HepG2 (cell line): ENCODE measurements at regions not wholly inside any gene's neighbourhood (a gene's known extent, or its start where the extent isn't known, plus 50 kb on each side); places are given as distances from the start of the nearest gene placed in this dataset.

Experiments used
- ATAC-seq: fragments of 200-7000 bp; cut with Tn5 transposase; 3 replicates; pipeline ENCODE4 v1.9.1; 2020; ENCODE audit warnings: mild to moderate bottlenecking, moderate library complexity
- BruUV-seq: library from RNA; stranded (reverse); fragments of 400-500 nt; replicated peaks from 2 replicates; lab custom pipeline; 2021; lab: Mats Ljungman, UMichigan
- CTCF ChIA-PET: fragments of 300-600 bp; formaldehyde crosslinking; extraction: SDS; loops from one replicate; lab custom pipeline; 2021; ENCODE audit warnings: low total read pairs, inconsistent platforms, low intra/inter-chr PET ratio; lab: Yijun Ruan, JAX
- POLR2A ChIA-PET: fragments of 350-600 bp; sonication (Branson Sonifier 250); formaldehyde crosslinking; loops from one replicate; lab custom pipeline; 2020; ENCODE audit warnings: antibody characterized with exemption, inconsistent platforms; lab: Yijun Ruan, JAX
- DNase-seq: peaks from one replicate; pipeline ENCODE4 v3.0.0-alpha.2; 2015; ENCODE audit warnings: low spot score
- FAIRE-seq: peaks from 3 replicates; lab custom pipeline; 2011; peaks lifted over from hg19 to GRCh38; lab: Jason Lieb, UNC
- H2AFZ ChIP-seq: one replicate; pipeline ENCODE4 v1.6.1; 2011; ENCODE audit warnings: low read length, inconsistent platforms
- H3K27ac ChIP-seq: fragments of 300-600 bp; 3 replicates; pipeline ENCODE4 v1.8.0; 2011; ENCODE audit warnings: mixed run types, mild to moderate bottlenecking, mixed read lengths, low read length, inconsistent platforms; ENCODE audit not compliant: insufficient read depth; ENCODE audit errors: extremely low read length
- H3K27me3 ChIP-seq, 2 experiments: fragments of 200-600 bp in 1 of 2; 2 replicates in 1 of 2; 3 replicates in 1 of 2; pipeline versions ENCODE4 v1.6.0 to v1.8.0; 2011; ENCODE audit warnings: low read length in 2 of 2, mild to moderate bottlenecking in 2 of 2, moderate library complexity in 2 of 2, inconsistent platforms in 1 of 2; ENCODE audit not compliant: insufficient read depth in 2 of 2, control insufficient read depth in 1 of 2
- H3K36me3 ChIP-seq, 2 experiments: fragments of 200-600 bp in 1 of 2; replicated peaks in 1 of 2; 2 replicates in 1 of 2; 3 replicates in 1 of 2; pipeline versions ENCODE4 v1.5.1 to v1.8.0; 2011; ENCODE audit warnings: low read length in 2 of 2, inconsistent platforms in 1 of 2; ENCODE audit not compliant: insufficient read depth in 2 of 2, control insufficient read depth in 1 of 2
- H3K4me1 ChIP-seq: 2 replicates; pipeline ENCODE4 v1.5.1; 2012; ENCODE audit warnings: low read length, inconsistent platforms; ENCODE audit not compliant: insufficient read depth
- H3K4me2 ChIP-seq: 2 replicates; pipeline ENCODE4 v1.6.0; 2011; ENCODE audit warnings: low read depth, low read length, inconsistent platforms
- H3K4me3 ChIP-seq, 3 experiments: fragments of 200-600 bp in 1 of 3; sonication (generic), shearing (Covaris generic) in 1 of 3; replicated peaks in 1 of 3; 2 replicates each; pipeline ENCODE4 v1.5.1; 2011 to 2016; ENCODE audit warnings: low read length in 3 of 3, inconsistent platforms in 2 of 3, low read depth in 2 of 3, mild to moderate bottlenecking in 2 of 3, control low read depth in 1 of 3, mixed read lengths in 1 of 3; ENCODE audit not compliant: insufficient read depth in 1 of 3
- H3K79me2 ChIP-seq: one replicate; pipeline ENCODE4 v1.6.1; 2011; ENCODE audit warnings: low read length, inconsistent platforms; ENCODE audit not compliant: insufficient read depth
- H3K9ac ChIP-seq: 2 replicates; pipeline ENCODE4 v1.6.0; 2011; ENCODE audit warnings: mild to moderate bottlenecking, low read depth, low read length, inconsistent platforms; ENCODE audit not compliant: insufficient read depth
- H3K9me3 ChIP-seq: 2 replicates; pipeline ENCODE4 v1.5.1; 2012; ENCODE audit warnings: mild to moderate bottlenecking, low read length
- H4K20me1 ChIP-seq: 2 replicates; pipeline ENCODE4 v1.6.0; 2011; ENCODE audit warnings: inconsistent platforms, mild to moderate bottlenecking, low read length, moderate library complexity; ENCODE audit not compliant: insufficient read depth
- DRAP1 ChIP-seq: IDR thresholded peaks from 2 replicates; pipeline ENCODE4 v1.6.1; 2016; ENCODE audit warnings: missing genetic modification reagents, missing compliant biosample characterization
- MNT ChIP-seq: fragments of 450-650 bp; IDR thresholded peaks from 2 replicates; pipeline ENCODE4 v1.6.1; 2016
- SP2 ChIP-seq: sonication (generic); formaldehyde crosslinking; IDR thresholded peaks from 2 replicates; pipeline ENCODE4 v1.5.1; 2020; ENCODE audit warnings: mild to moderate bottlenecking, missing genetic modification reagents
- ZNF124 ChIP-seq: sonication (generic); formaldehyde crosslinking; IDR thresholded peaks from 2 replicates; pipeline ENCODE4 v1.4.0; 2020; ENCODE audit warnings: missing genetic modification reagents
- WGBS: methylation state at CpG from one replicate; pipeline ENCODE4 v1.1.6; 2017; ENCODE audit warnings: low lambda C conversion rate; 5-methylcytosine and 5-hydroxymethylcytosine counted together
- in situ Hi-C: cut with HindIII; loops from 2 replicates; pipeline ENCODE4 v1.10.0; 2017; ENCODE audit warnings: low pct_unique_long_range_greater_than_20kb; ENCODE audit not compliant: extremely low pct_ligation_motif_present
- intact Hi-C: fragments of 100-400 bp; cut with micrococcal nuclease; formaldehyde crosslinking; loops from one replicate; pipeline ENCODE4 v1.10.0; 2022; ENCODE audit not compliant: unreplicated experiment
- TF ChIP-seq, protein P1 (sequence below): sonication (generic); formaldehyde crosslinking; IDR thresholded peaks from 2 replicates; pipeline ENCODE4 v1.9.0; 2021; ENCODE audit warnings: mild to moderate bottlenecking, missing genetic modification reagents

- TF ChIP-seq, protein P1, sequence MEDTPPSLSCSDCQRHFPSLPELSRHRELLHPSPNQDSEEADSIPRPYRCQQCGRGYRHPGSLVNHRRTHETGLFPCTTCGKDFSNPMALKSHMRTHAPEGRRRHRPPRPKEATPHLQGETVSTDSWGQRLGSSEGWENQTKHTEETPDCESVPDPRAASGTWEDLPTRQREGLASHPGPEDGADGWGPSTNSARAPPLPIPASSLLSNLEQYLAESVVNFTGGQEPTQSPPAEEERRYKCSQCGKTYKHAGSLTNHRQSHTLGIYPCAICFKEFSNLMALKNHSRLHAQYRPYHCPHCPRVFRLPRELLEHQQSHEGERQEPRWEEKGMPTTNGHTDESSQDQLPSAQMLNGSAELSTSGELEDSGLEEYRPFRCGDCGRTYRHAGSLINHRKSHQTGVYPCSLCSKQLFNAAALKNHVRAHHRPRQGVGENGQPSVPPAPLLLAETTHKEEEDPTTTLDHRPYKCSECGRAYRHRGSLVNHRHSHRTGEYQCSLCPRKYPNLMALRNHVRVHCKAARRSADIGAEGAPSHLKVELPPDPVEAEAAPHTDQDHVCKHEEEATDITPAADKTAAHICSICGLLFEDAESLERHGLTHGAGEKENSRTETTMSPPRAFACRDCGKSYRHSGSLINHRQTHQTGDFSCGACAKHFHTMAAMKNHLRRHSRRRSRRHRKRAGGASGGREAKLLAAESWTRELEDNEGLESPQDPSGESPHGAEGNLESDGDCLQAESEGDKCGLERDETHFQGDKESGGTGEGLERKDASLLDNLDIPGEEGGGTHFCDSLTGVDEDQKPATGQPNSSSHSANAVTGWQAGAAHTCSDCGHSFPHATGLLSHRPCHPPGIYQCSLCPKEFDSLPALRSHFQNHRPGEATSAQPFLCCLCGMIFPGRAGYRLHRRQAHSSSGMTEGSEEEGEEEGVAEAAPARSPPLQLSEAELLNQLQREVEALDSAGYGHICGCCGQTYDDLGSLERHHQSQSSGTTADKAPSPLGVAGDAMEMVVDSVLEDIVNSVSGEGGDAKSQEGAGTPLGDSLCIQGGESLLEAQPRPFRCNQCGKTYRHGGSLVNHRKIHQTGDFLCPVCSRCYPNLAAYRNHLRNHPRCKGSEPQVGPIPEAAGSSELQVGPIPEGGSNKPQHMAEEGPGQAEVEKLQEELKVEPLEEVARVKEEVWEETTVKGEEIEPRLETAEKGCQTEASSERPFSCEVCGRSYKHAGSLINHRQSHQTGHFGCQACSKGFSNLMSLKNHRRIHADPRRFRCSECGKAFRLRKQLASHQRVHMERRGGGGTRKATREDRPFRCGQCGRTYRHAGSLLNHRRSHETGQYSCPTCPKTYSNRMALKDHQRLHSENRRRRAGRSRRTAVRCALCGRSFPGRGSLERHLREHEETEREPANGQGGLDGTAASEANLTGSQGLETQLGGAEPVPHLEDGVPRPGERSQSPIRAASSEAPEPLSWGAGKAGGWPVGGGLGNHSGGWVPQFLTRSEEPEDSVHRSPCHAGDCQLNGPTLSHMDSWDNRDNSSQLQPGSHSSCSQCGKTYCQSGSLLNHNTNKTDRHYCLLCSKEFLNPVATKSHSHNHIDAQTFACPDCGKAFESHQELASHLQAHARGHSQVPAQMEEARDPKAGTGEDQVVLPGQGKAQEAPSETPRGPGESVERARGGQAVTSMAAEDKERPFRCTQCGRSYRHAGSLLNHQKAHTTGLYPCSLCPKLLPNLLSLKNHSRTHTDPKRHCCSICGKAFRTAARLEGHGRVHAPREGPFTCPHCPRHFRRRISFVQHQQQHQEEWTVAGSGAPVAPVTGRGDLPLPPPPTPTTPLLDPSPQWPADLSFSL (CRISPR knock-in tag) = no peak
- TF ChIP-seq SP2 (CRISPR knock-in tag) (no peak), ZNF124 (CRISPR knock-in tag) (no peak)
- TF ChIP-seq, all 625 proteins: peak for 0
Measured at GRCh38 chr1:84759756-84760155, 69.5 kb upstream of the SSX2IP start (continued).

DNA sequence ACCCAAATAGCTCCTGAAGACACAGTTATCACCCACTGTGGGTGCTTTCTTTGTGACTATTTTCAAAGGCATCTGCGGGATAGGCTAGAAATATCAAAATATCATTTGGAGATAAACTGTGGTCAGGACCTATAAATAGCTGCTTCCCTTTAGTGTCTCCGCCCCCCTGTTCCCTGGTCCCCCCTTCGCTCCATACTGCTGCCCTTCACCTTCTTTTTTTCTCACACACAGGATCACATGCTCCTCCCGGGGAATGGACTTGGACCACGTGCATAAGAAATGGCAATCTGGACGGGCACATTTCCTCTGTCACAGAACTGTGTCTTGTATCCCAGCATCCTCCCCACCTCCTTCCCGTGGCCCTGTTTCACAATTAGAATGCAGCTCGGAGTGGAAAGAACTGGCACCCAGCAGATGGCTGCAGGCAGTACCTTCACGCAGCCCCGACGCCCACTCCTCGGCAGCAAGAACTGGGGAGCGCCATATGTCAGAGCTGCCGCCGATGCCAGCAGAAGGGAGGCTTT lies 68.8 kb upstream of the SSX2IP start:
- CTCF ChIA-PET = no interaction called here
- FAIRE-seq = no peak
- POLR2A ChIA-PET = no interaction called here
- intact Hi-C loops (no loop called here), in situ Hi-C loops (loop anchor here (10.0 to 25.0 kb wide), 3 partner anchors 94 to 834 kb away; partner anchors contain the start of gene PRKACB)
- 49% methylated on average over 15 of the region's 15 CpGs for WGBS
- no peak for DNase-seq
- H3K9ac ChIP-seq = no peak overlapping the region
- TF ChIP-seq DRAP1 (CRISPR knock-in tag) (no peak), MNT (peak; percentile 95)
- no peak overlapping the region for H2AFZ ChIP-seq
- H3K4me3 ChIP-seq = no peak overlapping the region
- ATAC-seq = no peak
- H3K79me2 ChIP-seq = no peaks in the 10 kb centered on the region
- no peak overlapping the region; the same call in 1 of the 2 replicates for H3K4me2 ChIP-seq
- no peaks in the 10 kb centered on the region for H3K36me3 ChIP-seq
- no peaks in the 10 kb centered on the region; a peak in 2 of 5 replicates for H3K27me3 ChIP-seq
- H3K4me1 ChIP-seq = no peaks in the 10 kb centered on the region
- H4K20me1 ChIP-seq = no peaks in the 10 kb centered on the region
- H3K27ac ChIP-seq = no peak overlapping the region
- no TSS peak for BruUV-seq
- H3K9me3 ChIP-seq = no peaks in the 10 kb centered on the region
